GM19025 (cell line): ENCODE measurements at regions not wholly inside any gene's neighbourhood (a gene's known extent, or its start where the extent isn't known, plus 50 kb on each side); places are given as distances from the start of the nearest gene placed in this dataset.

Experiments
- ATAC-seq: cut with Tn5 transposase; IDR thresholded peaks from one replicate; pipeline ENCODE4 v1.9.1; 2021; ENCODE audit warnings: mild to moderate bottlenecking, low read depth, moderate library complexity; ENCODE audit not compliant: unreplicated experiment

- ATAC-seq, result no peak
Observed at GRCh38 chr13:87052731-87053130, 618.4 kb upstream of the SLITRK5 start.

- no peak for ATAC-seq
Observed at GRCh38 chr13:87057807-87058520, 613.2 kb upstream of the SLITRK5 start.

- no peak for ATAC-seq
Observed at GRCh38 chr13:87058786-87059329, 612.3 kb upstream of the SLITRK5 start.

GRCh38 chr13:87078947-87079795 is 592.0 kb upstream of the SLITRK5 start:
- no peak for ATAC-seq

GRCh38 chr13:87080100-87080779 is 590.9 kb upstream of the SLITRK5 start:
- no peak for ATAC-seq

- ATAC-seq, result no peak
Observed at GRCh38 chr13:87084192-87084591, 587.0 kb upstream of the SLITRK5 start.

GRCh38 chr13:87087741-87088140 is 583.4 kb upstream of the SLITRK5 start:
- ATAC-seq, result no peak

GRCh38 chr13:87089391-87089790 is 581.8 kb upstream of the SLITRK5 start:
- ATAC-seq, result no peak

- ATAC-seq, result no peak
Observed at GRCh38 chr13:87093399-87093798, 577.8 kb upstream of the SLITRK5 start.

- no peak for ATAC-seq
Observed at GRCh38 chr13:87094646-87095045, 576.5 kb upstream of the SLITRK5 start.

- no peak for ATAC-seq
Observed at GRCh38 chr13:87100431-87100830, 570.7 kb upstream of the SLITRK5 start.

- ATAC-seq, result no peak
Observed at GRCh38 chr13:87107651-87108050, 563.5 kb upstream of the SLITRK5 start.

- no peak for ATAC-seq
Observed at GRCh38 chr13:87120476-87120875, 550.7 kb upstream of the SLITRK5 start.

GRCh38 chr13:87122551-87122950 is 548.6 kb upstream of the SLITRK5 start:
- ATAC-seq, result no peak

GRCh38 chr13:87123987-87124784 is 547.0 kb upstream of the SLITRK5 start:
- ATAC-seq, result no peak

GRCh38 chr13:87124785-87125074 is 546.4 kb upstream of the SLITRK5 start:
- no peak for ATAC-seq

GRCh38 chr13:87128036-87128435 is 543.1 kb upstream of the SLITRK5 start:
- no peak for ATAC-seq

- no peak for ATAC-seq
Observed at GRCh38 chr13:87128491-87128890, 542.7 kb upstream of the SLITRK5 start.

- no peak for ATAC-seq
Observed at GRCh38 chr13:87129602-87130300, 541.4 kb upstream of the SLITRK5 start.

GRCh38 chr13:87130423-87130822 is 540.7 kb upstream of the SLITRK5 start:
- ATAC-seq, result no peak
